ENCODE measurements at regions not wholly inside any gene's neighbourhood (a gene's known extent, or its start where the extent isn't known, plus 50 kb on each side); places are given as distances from the start of the nearest gene placed in this dataset.

DNA sequence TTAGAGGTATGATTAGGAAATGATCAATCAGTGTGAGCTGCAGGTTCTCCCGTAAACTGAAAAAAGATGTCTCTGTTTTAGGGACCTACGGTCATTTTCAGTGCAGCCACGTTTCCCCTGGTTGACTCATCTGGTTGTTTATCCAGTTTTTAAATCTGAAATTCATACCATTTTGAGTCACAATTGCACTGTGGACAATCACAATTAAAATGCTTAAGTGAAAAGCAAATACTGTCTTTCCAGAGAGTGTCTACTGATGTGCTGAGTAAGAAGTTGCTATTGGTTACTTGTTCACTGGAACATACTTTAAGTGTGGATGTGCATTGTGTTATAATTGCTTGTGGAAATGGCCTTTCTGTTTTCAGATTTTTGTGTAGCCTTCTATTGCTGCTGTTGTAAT lies 305.1 kb upstream of the SASH1 start:
- H3K56ac ChIP-seq (replicated peaks; ENCODE audit: insufficient read length, low read depth, low read length), result no peak overlapping the region
- ChIA-PET CTCF (ENCODE audit: partially characterized antibody) (interaction anchor here (0.6 kb wide), 1 partner anchor 281 kb away, joined by 3 read pairs; no protein-coding TSS in a partner anchor), POLR2A (ENCODE audit: partially characterized antibody) (no interaction called here)
- no peak overlapping the region for H2BK15ac ChIP-seq (ENCODE audit: low read length)
- DNase-seq (ENCODE audit: low read depth in 1 of 2, low spot score in 2 of 2), result no peak
- H4K8ac ChIP-seq (ENCODE audit: extremely low read depth, insufficient read depth, low read length), result no peak overlapping the region
- H3K18ac ChIP-seq (ENCODE audit: extremely low read depth, low read length), result no peak overlapping the region
- no peak overlapping the region for H2BK12ac ChIP-seq (ENCODE audit: low read depth, low read length)
- H3K4me3 ChIP-seq (ENCODE audit: extremely low read depth in 1 of 4, insufficient read depth in 2 of 4, low read depth in 3 of 4, low read length in 4 of 4), result no peak overlapping the region
- H3K23me2 ChIP-seq (ENCODE audit: low read depth, low read length), result no peaks in the 10 kb centered on the region; the same call in 1 of the 2 replicates
- no peak overlapping the region for H3K14ac ChIP-seq (ENCODE audit: insufficient read length)
- FAIRE-seq, result no peak
- no peaks in the 10 kb centered on the region for H3K36me3 ChIP-seq (ENCODE audit: control insufficient read depth in 2 of 4, insufficient read depth in 4 of 4, low read length in 3 of 4)
- H3K79me2 ChIP-seq (ENCODE audit: control insufficient read depth in 1 of 2, insufficient read depth in 2 of 2, low read length in 2 of 2), result no peaks in the 10 kb centered on the region
- H3K9me3 ChIP-seq (ENCODE audit: insufficient read depth in 2 of 2, low read depth in 1 of 2, low read length in 1 of 2), result no peaks in the 10 kb centered on the region
- H2AK5ac ChIP-seq (ENCODE audit: low read depth, low read length), result no peak overlapping the region
- no peak overlapping the region for H2BK5ac ChIP-seq (ENCODE audit: low read depth, low read length)
- no peak overlapping the region for H3K27ac ChIP-seq (ENCODE audit: low read depth, low read length)
- no peaks in the 10 kb centered on the region for H3K79me1 ChIP-seq (ENCODE audit: low read depth, low read length)
- H4K5ac ChIP-seq (ENCODE audit: insufficient read length, low read depth, low read length), result no peak overlapping the region
- no peaks in the 10 kb centered on the region for H4K20me1 ChIP-seq (replicated peaks in 1 of 2; ENCODE audit: control insufficient read depth in 1 of 2, insufficient read depth in 2 of 2, low read length in 2 of 2)
- H3K4me2 ChIP-seq (ENCODE audit: insufficient read depth in 1 of 2, low read depth in 2 of 2, low read length in 2 of 2), result no peak overlapping the region
- H2BK120ac ChIP-seq (replicated peaks; ENCODE audit: low read depth, low read length), result no peak overlapping the region
- H2BK20ac ChIP-seq (ENCODE audit: low read length), result no peak overlapping the region
- H3K9ac ChIP-seq (replicated peaks in 1 of 4; ENCODE audit: extremely low read depth in 1 of 4, low read depth in 3 of 4, low read length in 3 of 4), result no peak overlapping the region
- no peak overlapping the region for H3K4ac ChIP-seq (replicated peaks; ENCODE audit: insufficient read length, low read depth, low read length)
- H3K27me3 ChIP-seq (replicated peaks in 1 of 4; ENCODE audit: control insufficient read depth in 3 of 4, extremely low read depth in 1 of 4, insufficient read depth in 3 of 4, low read length in 3 of 4), result no peaks in the 10 kb centered on the region
- H4K91ac ChIP-seq (replicated peaks; ENCODE audit: insufficient read length, low read length), result no peak overlapping the region
- WGBS, 2 experiments (ENCODE audit: extremely low coverage in 1 of 2, insufficient coverage in 1 of 2, insufficient read length in 1 of 2, insufficient replicate concordance in 2 of 2, low coverage in 1 of 2, low lambda C conversion rate in 2 of 2, missing lambda C conversion rate in 1 of 2), result 90% methylated on average over 3 of the region's 3 CpGs; no CpG with 5 or more reads in 1 of the 2 experiments
- no peak overlapping the region for H2AFZ ChIP-seq (ENCODE audit: low read length)
- H3K4me1 ChIP-seq (replicated peaks in 1 of 4; ENCODE audit: control insufficient read depth in 3 of 4, insufficient read depth in 4 of 4, low read length in 3 of 4), result no peaks in the 10 kb centered on the region
- H3K23ac ChIP-seq (ENCODE audit: insufficient read length), result no peak overlapping the region
- TF ChIP-seq CBX5 (IDR thresholded peaks at IDR 0.05; ENCODE audit: low read depth, low read length) (no peak), NRF1 (IDR thresholded peaks at IDR 0.05; ENCODE audit: low read depth, low read length) (no peak), BRCA1 (IDR thresholded peaks at IDR 0.05; ENCODE audit: low read depth, low read length) (no peak), ATF2 (IDR thresholded peaks at IDR 0.05; ENCODE audit: low read length) (no peak), TAF1 (IDR thresholded peaks at IDR 0.05; ENCODE audit: low read depth, low read length) (no peak), SRF (IDR thresholded peaks at IDR 0.05; ENCODE audit: low read depth, low read length) (no peak), TBP (IDR thresholded peaks at IDR 0.05; ENCODE audit: low read depth, low read length) (no peak), RAD21 (IDR thresholded peaks at IDR 0.05 in 1 of 2, conservative IDR thresholded peaks at IDR 0.05 in 1 of 2; ENCODE audit: low read depth in 2 of 2, low read length in 2 of 2) (no peak), PHF8 (conservative IDR thresholded peaks at IDR 0.05; ENCODE audit: low read depth, low read length) (no peak), RXRA (IDR thresholded peaks at IDR 0.05; ENCODE audit: insufficient read depth, low read depth, low read length) (no peak), SP4 (IDR thresholded peaks at IDR 0.05; ENCODE audit: low read length) (no peak), FOSL1 (IDR thresholded peaks at IDR 0.05; ENCODE audit: insufficient read depth, low read depth, low read length) (no peak), YY1 (IDR thresholded peaks at IDR 0.05; ENCODE audit: low read depth, low read length) (no peak), EGR1 (IDR thresholded peaks at IDR 0.05; ENCODE audit: borderline replicate concordance, low read depth, low read length) (no peak)

Data from H1 (cell line).